Keratinocyte (primary cell): ENCODE measurements at regions not wholly inside any gene's neighbourhood (a gene's known extent, or its start where the extent isn't known, plus 50 kb on each side); places are given as distances from the start of the nearest gene placed in this dataset.
"Not testable (repeated sequence)": the region's sequence is repeated elsewhere in the genome, so short reads cannot be mapped to it uniquely, and the experiment has no call there.

Experiments used
- DNase-seq: peaks from one replicate; pipeline ENCODE4 v3.0.0-alpha.2; 2011; ENCODE audit warnings: low read depth, missing footprints, low spot score
- FAIRE-seq: peaks from 2 replicates; lab custom pipeline; 2011; peaks lifted over from hg19 to GRCh38; lab: Jason Lieb, UNC
- H2AFZ ChIP-seq: 2 replicates; pipeline ENCODE4 v1.6.0; 2012; ENCODE audit warnings: low read length, control low read depth, inconsistent platforms; ENCODE audit not compliant: control insufficient read depth
- H3K27ac ChIP-seq: 2 replicates; pipeline ENCODE4 v1.5.1; 2011; ENCODE audit warnings: low read length; ENCODE audit not compliant: control insufficient read depth, insufficient read depth
- H3K27me3 ChIP-seq: 3 replicates; pipeline ENCODE4 v1.6.0; 2011; ENCODE audit warnings: low read length; ENCODE audit not compliant: control insufficient read depth, insufficient read depth; ENCODE audit errors: extremely low read depth
- H3K36me3 ChIP-seq, 2 experiments: 2 replicates in 1 of 2; 3 replicates in 1 of 2; pipeline ENCODE4 v1.5.1; 2011; ENCODE audit warnings: low read length in 2 of 2, mild to moderate bottlenecking in 1 of 2; ENCODE audit not compliant: control insufficient read depth in 2 of 2, insufficient read depth in 2 of 2; ENCODE audit errors: extremely low read depth in 1 of 2
- H3K4me1 ChIP-seq: 3 replicates; pipeline ENCODE4 v1.5.1; 2011; ENCODE audit warnings: low read length; ENCODE audit not compliant: control insufficient read depth, insufficient read depth; ENCODE audit errors: extremely low read depth
- H3K4me2 ChIP-seq: 3 replicates; pipeline ENCODE4 v1.6.0; 2011; ENCODE audit warnings: low read depth, low read length; ENCODE audit not compliant: control insufficient read depth, insufficient read depth; ENCODE audit errors: extremely low read depth
- H3K4me3 ChIP-seq, 3 experiments: fragments of 200-600 bp in 1 of 3; sonication (generic) in 1 of 3; 2 replicates in 2 of 3; 3 replicates in 1 of 3; pipeline ENCODE4 v1.5.1; 2011 to 2016; ENCODE audit warnings: low read length in 3 of 3, mild to moderate bottlenecking in 3 of 3, control low read depth in 2 of 3, inconsistent platforms in 1 of 3, low read depth in 1 of 3, mixed read lengths in 1 of 3, mixed run types in 1 of 3, moderate library complexity in 1 of 3; ENCODE audit not compliant: control insufficient read depth in 2 of 3, insufficient read depth in 2 of 3; ENCODE audit errors: extremely low read depth in 1 of 3
- H3K79me2 ChIP-seq: 2 replicates; pipeline ENCODE4 v1.6.0; 2012; ENCODE audit warnings: low read length; ENCODE audit not compliant: control insufficient read depth, insufficient read depth
- H3K9ac ChIP-seq: 3 replicates; pipeline ENCODE4 v1.6.0; 2011; ENCODE audit warnings: low read length; ENCODE audit not compliant: control insufficient read depth, insufficient read depth; ENCODE audit errors: extremely low read depth
- H3K9me1 ChIP-seq: 3 replicates; pipeline ENCODE4 v1.6.0; 2011; ENCODE audit warnings: low read length; ENCODE audit not compliant: control insufficient read depth, insufficient read depth; ENCODE audit errors: extremely low read depth
- H3K9me3 ChIP-seq: 2 replicates; pipeline ENCODE4 v1.5.1; 2012; ENCODE audit warnings: low read depth, low read length; ENCODE audit not compliant: control insufficient read depth
- H4K20me1 ChIP-seq: 3 replicates; pipeline ENCODE4 v1.6.0; 2011; ENCODE audit warnings: low read length; ENCODE audit not compliant: control insufficient read depth, insufficient read depth; ENCODE audit errors: extremely low read depth
- EZH2 ChIP-seq: IDR thresholded peaks from one replicate; pipeline ENCODE4 v1.6.1; 2012; ENCODE audit warnings: inconsistent platforms, mild to moderate bottlenecking, low read length, moderate library complexity
- dilution Hi-C: fragments of 300-500 bp; cut with MboI; formaldehyde crosslinking; loops from one replicate; pipeline ENCODE4 v1.7.0; 2020; ENCODE audit warnings: low sequenced_read_pairs; ENCODE audit not compliant: extremely low pct_ligation_motif_present
- TF ChIP-seq, protein P1 (sequence below), 3 experiments: IDR thresholded peaks in 1 of 3; conservative IDR thresholded peaks in 1 of 3; optimal IDR thresholded peaks in 1 of 3; 2 replicates in 2 of 3; 3 replicates in 1 of 3; pipeline versions ENCODE3 to v1.5.1; 2011; ENCODE audit warnings: low read length in 3 of 3, mild to moderate bottlenecking in 3 of 3, moderate library complexity in 2 of 3, control low read depth in 1 of 3, inconsistent platforms in 1 of 3; ENCODE audit not compliant: insufficient read depth in 2 of 3; ENCODE audit errors: extremely low read depth in 1 of 3

DNA sequence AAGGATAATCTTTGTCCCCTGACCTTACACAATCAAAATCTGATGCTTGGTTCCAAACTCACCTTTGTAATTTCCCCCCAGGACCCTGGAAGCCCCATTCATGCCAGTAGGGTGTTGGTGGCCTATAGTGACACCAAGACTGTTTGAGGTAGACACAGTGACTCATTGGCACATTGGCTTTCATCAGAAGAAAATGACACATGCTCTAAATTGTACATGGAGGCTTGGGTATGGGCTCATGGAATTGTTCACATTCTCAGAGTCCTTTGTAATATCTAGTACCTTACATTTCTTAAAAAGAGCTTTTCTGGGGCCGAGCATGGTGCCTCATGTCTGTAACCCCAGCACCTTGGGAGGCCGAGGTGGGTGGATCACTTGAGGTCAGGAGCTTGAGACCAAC, 61.2 kb upstream of the LRPPRC start:
- Histone ChIP-seq H3K27ac (no peak overlapping the region), H3K4me3 (no peak overlapping the region), H3K4me1 (no peaks in the 10 kb centered on the region), H3K9ac (no peak overlapping the region), H3K79me2 (no peaks in the 10 kb centered on the region), H3K4me2 (no peak overlapping the region), H3K27me3 (peaks cover 9% of the 10 kb centered on the region), H3K9me1 (no peaks in the 10 kb centered on the region), H3K36me3 (no peaks in the 10 kb centered on the region), H2AFZ (no peak overlapping the region), H4K20me1 (no peaks in the 10 kb centered on the region), H3K9me3 (no peaks in the 10 kb centered on the region)
- dilution Hi-C loops: no loop called here
- DNase-seq (no peak), FAIRE-seq (no peak)
- TF ChIP-seq, protein P1, sequence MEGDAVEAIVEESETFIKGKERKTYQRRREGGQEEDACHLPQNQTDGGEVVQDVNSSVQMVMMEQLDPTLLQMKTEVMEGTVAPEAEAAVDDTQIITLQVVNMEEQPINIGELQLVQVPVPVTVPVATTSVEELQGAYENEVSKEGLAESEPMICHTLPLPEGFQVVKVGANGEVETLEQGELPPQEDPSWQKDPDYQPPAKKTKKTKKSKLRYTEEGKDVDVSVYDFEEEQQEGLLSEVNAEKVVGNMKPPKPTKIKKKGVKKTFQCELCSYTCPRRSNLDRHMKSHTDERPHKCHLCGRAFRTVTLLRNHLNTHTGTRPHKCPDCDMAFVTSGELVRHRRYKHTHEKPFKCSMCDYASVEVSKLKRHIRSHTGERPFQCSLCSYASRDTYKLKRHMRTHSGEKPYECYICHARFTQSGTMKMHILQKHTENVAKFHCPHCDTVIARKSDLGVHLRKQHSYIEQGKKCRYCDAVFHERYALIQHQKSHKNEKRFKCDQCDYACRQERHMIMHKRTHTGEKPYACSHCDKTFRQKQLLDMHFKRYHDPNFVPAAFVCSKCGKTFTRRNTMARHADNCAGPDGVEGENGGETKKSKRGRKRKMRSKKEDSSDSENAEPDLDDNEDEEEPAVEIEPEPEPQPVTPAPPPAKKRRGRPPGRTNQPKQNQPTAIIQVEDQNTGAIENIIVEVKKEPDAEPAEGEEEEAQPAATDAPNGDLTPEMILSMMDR (optimal IDR thresholded peaks at IDR 0.05 in 1 of 3, IDR thresholded peaks at IDR 0.05 in 1 of 3, conservative IDR thresholded peaks at IDR 0.05 in 1 of 3; ENCODE audit: extremely low read depth in 1 of 3, insufficient read depth in 2 of 3, low read length in 3 of 3): no peak
- TF ChIP-seq EZH2: no peak

DNA sequence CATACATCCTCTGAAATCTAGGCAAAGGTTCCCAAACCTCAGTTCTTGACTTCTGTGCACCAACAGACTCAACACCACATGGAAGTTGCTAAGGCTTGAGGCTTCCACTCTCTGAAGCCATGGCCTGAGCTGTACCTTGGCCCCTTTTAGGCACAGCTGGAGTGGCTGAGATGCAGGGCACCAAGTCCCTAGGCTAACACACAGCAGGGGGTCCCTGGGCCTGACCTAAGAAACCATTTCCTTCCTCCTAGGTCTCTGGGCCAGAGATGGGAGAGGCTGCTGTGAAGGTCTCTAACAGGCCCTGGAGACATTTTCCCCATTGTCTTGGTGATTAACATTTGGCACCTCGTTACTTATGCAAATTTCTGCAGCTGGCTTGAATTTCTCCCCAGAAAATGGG, 64.5 kb upstream of the LRPPRC start:
- DNase-seq, H3K9me1 ChIP-seq, dilution Hi-C loops, H3K9me3 ChIP-seq, FAIRE-seq, H4K20me1 ChIP-seq, H3K27ac ChIP-seq, H3K4me1 ChIP-seq, H2AFZ ChIP-seq, H3K79me2 ChIP-seq, H3K27me3 ChIP-seq, H3K9ac ChIP-seq, H3K4me2 ChIP-seq, H3K36me3 ChIP-seq, H3K4me3 ChIP-seq: not testable (repeated sequence)

GRCh38 chr2:44060990-44061389, 65.2 kb upstream of the LRPPRC start:
- DNase-seq: no peak
- Histone ChIP-seq H3K9me3 (no peaks in the 10 kb centered on the region), H3K27ac (no peak overlapping the region), H3K36me3 (no peaks in the 10 kb centered on the region), H3K9ac (no peak overlapping the region), H3K9me1 (no peaks in the 10 kb centered on the region), H3K4me3 (no peak overlapping the region), H4K20me1 (no peaks in the 10 kb centered on the region), H3K79me2 (no peaks in the 10 kb centered on the region), H2AFZ (no peak overlapping the region), H3K4me2 (no peak overlapping the region), H3K4me1 (no peaks in the 10 kb centered on the region), H3K27me3 (peaks cover 9% of the 10 kb centered on the region)
- dilution Hi-C loops: no loop called here
- FAIRE-seq: no peak
- TF ChIP-seq, protein P1 (optimal IDR thresholded peaks at IDR 0.05 in 1 of 3, IDR thresholded peaks at IDR 0.05 in 1 of 3, conservative IDR thresholded peaks at IDR 0.05 in 1 of 3; ENCODE audit: extremely low read depth in 1 of 3, insufficient read depth in 2 of 3, low read length in 3 of 3): no peak
- no peak for TF ChIP-seq EZH2
